ENCODE measurements at regions not wholly inside any gene's neighbourhood (a gene's known extent, or its start where the extent isn't known, plus 50 kb on each side); places are given as distances from the start of the nearest gene placed in this dataset.

DNA sequence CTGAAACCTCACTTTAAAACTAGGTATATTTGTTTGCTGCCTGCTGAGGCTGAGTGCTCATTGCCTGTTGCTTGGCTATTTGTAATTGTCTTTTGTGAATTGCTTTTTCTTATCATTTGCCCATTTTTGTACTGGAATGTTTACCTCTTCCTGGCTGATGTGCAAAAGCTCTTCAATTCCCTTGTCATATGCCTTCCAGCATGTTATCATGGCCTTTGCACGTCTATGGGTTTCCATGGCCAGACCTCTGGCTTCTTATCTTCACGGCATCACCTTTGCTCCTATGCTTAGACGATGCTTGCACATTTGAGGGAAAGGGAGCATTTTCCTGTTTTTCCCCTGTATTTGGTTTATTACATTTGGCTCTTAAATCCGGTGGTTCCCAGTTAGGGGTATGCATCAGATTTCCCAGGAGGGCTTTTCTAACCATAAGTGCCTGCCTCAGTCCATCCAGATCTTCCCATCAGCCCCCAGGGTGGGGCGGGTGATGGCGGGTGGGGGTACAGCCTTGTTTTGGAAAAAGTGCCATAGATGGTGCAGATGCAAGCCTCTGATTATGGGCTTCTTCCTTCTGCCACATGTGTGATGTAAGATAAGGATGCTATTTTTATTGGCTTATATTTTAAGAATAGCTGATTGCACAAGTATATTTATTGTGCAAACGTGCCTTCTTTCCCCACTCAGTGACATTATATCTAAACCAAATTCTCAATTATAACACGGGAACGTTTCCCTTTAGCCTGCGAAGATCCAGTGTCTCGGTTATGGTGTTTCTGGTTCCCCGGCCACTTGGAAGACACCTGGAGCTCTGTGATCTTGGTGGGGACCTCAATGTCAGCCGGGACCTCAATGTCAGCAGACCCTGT is 70.6 kb upstream of the SEPTIN5 start:
- no peak for TF ChIP-seq POLR2AphosphoS5 (IDR thresholded peaks at IDR 0.05; ENCODE audit: low read depth, low read length)
- TF ChIP-seq REST (IDR thresholded peaks at IDR 0.05; ENCODE audit: insufficient read depth in 1 of 2, low read depth in 2 of 2, low read length in 1 of 2) = no peak
- no peak for TF ChIP-seq CTCF (IDR thresholded peaks at IDR 0.05)
- TF ChIP-seq SIN3A (IDR thresholded peaks at IDR 0.05; ENCODE audit: borderline replicate concordance, insufficient read depth, low read depth, low read length) = no peak
- TF ChIP-seq TCF7L2 (IDR thresholded peaks at IDR 0.05; ENCODE audit: low read depth, low read length) = no peak

Data from Panc1 (cell line).